MCF 10A (cell line): ENCODE measurements at regions not wholly inside any gene's neighbourhood (a gene's known extent, or its start where the extent isn't known, plus 50 kb on each side); places are given as distances from the start of the nearest gene placed in this dataset.

Experiments used
- BruUV-seq: library from RNA; stranded (reverse); fragments of 400-500 nt; replicated peaks from 2 replicates; lab custom pipeline; 2021; lab: Mats Ljungman, UMichigan
- CTCF ChIA-PET: fragments of 300-600 bp; sonication (Branson Sonifier 250); formaldehyde crosslinking; extraction: SDS; loops from one replicate; lab custom pipeline; 2021; ENCODE audit warnings: antibody characterized with exemption, inconsistent platforms; lab: Yijun Ruan, JAX
- POLR2A ChIA-PET: fragments of 300-600, 350-650 bp; sonication (Branson Sonifier 250); formaldehyde crosslinking; extraction: SDS; loops from one replicate; lab custom pipeline; 2020; ENCODE audit warnings: antibody characterized with exemption, inconsistent platforms; lab: Yijun Ruan, JAX
- DNase-seq: peaks from one replicate; pipeline ENCODE4 v3.0.0-alpha.2; 2018; ENCODE audit not compliant: unreplicated experiment
- H3K27ac Mint-ChIP-seq: one replicate; pipeline ENCODE4 v1.8.0; 2022; ENCODE audit warnings: mild to moderate bottlenecking, low read depth, mixed read lengths; ENCODE audit not compliant: unreplicated experiment
- H3K27me3 Mint-ChIP-seq: one replicate; pipeline ENCODE4 v1.8.0; 2022; ENCODE audit warnings: mixed read lengths; ENCODE audit not compliant: insufficient read depth, unreplicated experiment
- H3K36me3 Mint-ChIP-seq: one replicate; pipeline ENCODE4 v1.8.0; 2022; ENCODE audit warnings: mild to moderate bottlenecking, moderate library complexity, mixed read lengths; ENCODE audit not compliant: insufficient read depth, unreplicated experiment
- H3K4me1 Mint-ChIP-seq: one replicate; pipeline ENCODE4 v1.8.0; 2022; ENCODE audit warnings: mixed read lengths; ENCODE audit not compliant: insufficient read depth, unreplicated experiment
- H3K4me3 Mint-ChIP-seq: one replicate; pipeline ENCODE4 v1.8.0; 2022; ENCODE audit warnings: mild to moderate bottlenecking, moderate library complexity, mixed read lengths; ENCODE audit not compliant: unreplicated experiment
- H3K9me3 Mint-ChIP-seq: one replicate; pipeline ENCODE4 v1.8.0; 2022; ENCODE audit warnings: mixed read lengths; ENCODE audit not compliant: unreplicated experiment
- CTCF ChIP-seq: fragments of 200-600 bp; IDR thresholded peaks from one replicate; pipeline ENCODE4 v1.8.0; 2022; ENCODE audit warnings: antibody characterized with exemption, mild to moderate bottlenecking; ENCODE audit not compliant: unreplicated experiment
- intact Hi-C: fragments of 100-400 bp; cut with micrococcal nuclease; formaldehyde crosslinking; loops from 2 replicates; pipeline ENCODE4 v1.14.1; 2022

DNA sequence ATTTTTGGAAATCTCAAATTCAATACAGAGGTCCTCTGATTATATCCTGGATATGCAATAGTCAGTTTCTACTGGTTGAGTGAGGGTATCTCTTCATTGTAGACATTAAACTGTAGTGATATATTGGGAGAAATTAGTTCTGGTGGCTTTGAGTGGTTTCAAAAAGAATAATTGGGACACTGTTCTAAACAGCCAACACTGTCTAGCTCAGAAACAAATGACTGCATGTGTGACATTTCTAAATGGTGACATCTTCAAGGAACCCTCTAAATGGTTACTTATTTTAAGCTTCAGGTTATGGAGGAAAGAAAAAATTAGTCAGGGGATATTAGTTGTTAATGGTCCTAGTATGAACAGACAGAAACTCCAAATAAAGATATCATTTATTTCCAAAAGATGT is 186.2 kb downstream of the LARP7 start:
- no peaks in the 10 kb centered on the region for H3K36me3 Mint-ChIP-seq
- H3K9me3 Mint-ChIP-seq, result no peaks in the 10 kb centered on the region
- TF ChIP-seq CTCF, result no peak
- intact Hi-C loops, result no loop called here
- H3K27me3 Mint-ChIP-seq, result no peaks in the 10 kb centered on the region
- BruUV-seq, result no TSS peak
- H3K4me1 Mint-ChIP-seq, result peaks cover 19% of the 10 kb centered on the region
- H3K4me3 Mint-ChIP-seq, result no peak overlapping the region
- DNase-seq, result no peak
- ChIA-PET POLR2A (no interaction called here), CTCF (no interaction called here)
- H3K27ac Mint-ChIP-seq, result no peak overlapping the region

- Mint-ChIP-seq H3K4me1 (peaks cover 15% of the 10 kb centered on the region), H3K27me3 (no peaks in the 10 kb centered on the region), H3K36me3 (no peaks in the 10 kb centered on the region), H3K9me3 (no peaks in the 10 kb centered on the region), H3K4me3 (no peak overlapping the region), H3K27ac (no peak overlapping the region)
- no TSS peak for BruUV-seq
- no peak for DNase-seq
- CTCF ChIA-PET, result no interaction called here
- TF ChIP-seq CTCF, result no peak
- POLR2A ChIA-PET, result no interaction called here
- intact Hi-C loops, result no loop called here
These were observed 186.7 kb downstream of the LARP7 start for GRCh38 chr4:112823606-112824005.

GRCh38 chr4:112830753-112831386 is 193.9 kb downstream of the LARP7 start:
- Mint-ChIP-seq H3K27me3 (no peaks in the 10 kb centered on the region), H3K27ac (no peak overlapping the region), H3K4me3 (no peak overlapping the region), H3K36me3 (no peaks in the 10 kb centered on the region), H3K9me3 (no peaks in the 10 kb centered on the region), H3K4me1 (no peaks in the 10 kb centered on the region)
- CTCF ChIA-PET, result interaction anchor here (0.6 kb wide), 1 partner anchor 18 kb away, joined by 3 read pairs; no protein-coding TSS in a partner anchor
- intact Hi-C loops, result no loop called here
- TF ChIP-seq CTCF, result no peak
- POLR2A ChIA-PET, result interaction anchor here (1.5 kb wide), 1 partner anchor 13 kb away, joined by 3 read pairs; no protein-coding TSS in a partner anchor
- no TSS peak for BruUV-seq
- no peak for DNase-seq

GRCh38 chr4:112832493-112832892 is 195.6 kb downstream of the LARP7 start:
- TF ChIP-seq CTCF, result no peak
- Mint-ChIP-seq H3K9me3 (peaks cover 9% of the 10 kb centered on the region), H3K4me1 (no peaks in the 10 kb centered on the region), H3K36me3 (no peaks in the 10 kb centered on the region), H3K27me3 (no peaks in the 10 kb centered on the region), H3K27ac (no peak overlapping the region), H3K4me3 (no peak overlapping the region)
- intact Hi-C loops, result no loop called here
- no peak for DNase-seq
- ChIA-PET CTCF (interaction anchor here (1.1 kb wide), 1 partner anchor 106 kb away, joined by 4 read pairs; no protein-coding TSS in a partner anchor), POLR2A (no interaction called here)
- BruUV-seq, result no TSS peak
